WTC11 (cell line): ENCODE measurements at regions not wholly inside any gene's neighbourhood (a gene's known extent, or its start where the extent isn't known, plus 50 kb on each side); places are given as distances from the start of the nearest gene placed in this dataset.

Source experiments
- ATAC-seq: fragments of 200-7000 bp; cut with Tn5 transposase; 2 replicates; pipeline ENCODE4 v1.10.0; 2021; ENCODE audit warnings: mild to moderate bottlenecking, moderate library complexity
- CTCF ChIA-PET: fragments of 300-600 bp; sonication (Branson Sonifier 250); formaldehyde crosslinking; loops from one replicate; lab custom pipeline; 2021; ENCODE audit warnings: antibody characterized with exemption; lab: Charles Lee
- POLR2A ChIA-PET: fragments of 350-600 bp; sonication (Branson Sonifier 250); formaldehyde crosslinking; loops from one replicate; lab custom pipeline; 2021; ENCODE audit warnings: antibody characterized with exemption; lab: Charles Lee
- DNase-seq: peaks from one replicate; pipeline ENCODE4 v3.0.0; 2021; ENCODE audit warnings: low spot score
- H3K27ac Mint-ChIP-seq: 2 replicates; pipeline ENCODE4 v1.8.0; 2021; ENCODE audit warnings: mixed read lengths
- H3K27me3 Mint-ChIP-seq: 2 replicates; pipeline ENCODE4 v1.8.0; 2021; ENCODE audit warnings: low read depth, mild to moderate bottlenecking, moderate library complexity, mixed read lengths
- H3K36me3 Mint-ChIP-seq: 2 replicates; pipeline ENCODE4 v1.8.0; 2021; ENCODE audit warnings: mixed read lengths
- H3K4me1 Mint-ChIP-seq: 2 replicates; pipeline ENCODE4 v1.8.0; 2022; ENCODE audit warnings: mixed read lengths
- H3K4me3 Mint-ChIP-seq: 2 replicates; pipeline ENCODE4 v1.8.0; 2021; ENCODE audit warnings: mild to moderate bottlenecking, moderate library complexity, mixed read lengths
- H3K9me3 Mint-ChIP-seq: 2 replicates; pipeline ENCODE4 v1.8.0; 2021; ENCODE audit warnings: mixed read lengths
- ETV6 ChIP-seq: sonication (generic); formaldehyde crosslinking; IDR thresholded peaks from 2 replicates; pipeline ENCODE4 v1.8.1; 2022; ENCODE audit warnings: mild to moderate bottlenecking, missing genetic modification reagents
- FOXJ3 ChIP-seq: sonication (generic); formaldehyde crosslinking; IDR thresholded peaks from 2 replicates; pipeline ENCODE4 v1.9.0; 2021; ENCODE audit warnings: missing genetic modification reagents, mild to moderate bottlenecking, borderline replicate concordance
- FOXP1 ChIP-seq: sonication (generic); formaldehyde crosslinking; IDR thresholded peaks from 2 replicates; pipeline ENCODE4 v1.8.0; 2022; ENCODE audit warnings: missing genetic modification reagents, mild to moderate bottlenecking, moderate library complexity, borderline replicate concordance
- MXD4 ChIP-seq: fragments of 250-450 bp; sonication (Bioruptor Pico); IDR thresholded peaks from 2 replicates; pipeline ENCODE4 v1.8.0; 2021; ENCODE audit warnings: mild to moderate bottlenecking, moderate library complexity, borderline replicate concordance
- NR2C2 ChIP-seq: sonication (generic); formaldehyde crosslinking; IDR thresholded peaks from 2 replicates; pipeline ENCODE4 v1.8.0; 2022; ENCODE audit warnings: mild to moderate bottlenecking, missing genetic modification reagents
- ZNF232 ChIP-seq: sonication (generic); formaldehyde crosslinking; IDR thresholded peaks from 2 replicates; pipeline ENCODE4 v1.8.0; 2022; ENCODE audit warnings: mild to moderate bottlenecking, missing genetic modification reagents
- ZNF396 ChIP-seq: fragments of 250-450 bp; sonication (Bioruptor Pico); IDR thresholded peaks from 2 replicates; pipeline ENCODE4 v1.8.0; 2021; ENCODE audit warnings: mild to moderate bottlenecking, moderate library complexity, borderline replicate concordance
- TF ChIP-seq, protein P1 (sequence below): fragments of 200-600 bp; IDR thresholded peaks from 2 replicates; pipeline ENCODE4 v1.8.0; 2022; ENCODE audit warnings: antibody characterized with exemption
- TF ChIP-seq, protein P2 (sequence below): sonication (generic); formaldehyde crosslinking; IDR thresholded peaks from 2 replicates; pipeline ENCODE4 v1.8.1; 2023; ENCODE audit warnings: mild to moderate bottlenecking, missing genetic modification reagents
- TF ChIP-seq, protein P3 (sequence below): fragments of 250-450 bp; sonication (Bioruptor Pico); IDR thresholded peaks from 2 replicates; pipeline ENCODE4 v1.9.0; 2021; ENCODE audit warnings: mild to moderate bottlenecking
- TF ChIP-seq, protein P4 (sequence below): sonication (generic); formaldehyde crosslinking; conservative IDR thresholded peaks from 2 replicates; pipeline ENCODE4 v1.8.1; 2023; ENCODE audit warnings: mild to moderate bottlenecking, low read depth, missing genetic modification reagents, moderate library complexity
- TF ChIP-seq, protein P5 (sequence below): fragments of 250-450 bp; sonication (Bioruptor Pico); IDR thresholded peaks from 2 replicates; pipeline ENCODE4 v2.1.2; 2022; ENCODE audit warnings: mild to moderate bottlenecking, moderate library complexity
- TF ChIP-seq, protein P6 (sequence below): sonication (generic); formaldehyde crosslinking; IDR thresholded peaks from 2 replicates; pipeline ENCODE4 v1.8.1; 2023; ENCODE audit warnings: mild to moderate bottlenecking, missing genetic modification reagents, borderline replicate concordance
- TF ChIP-seq, protein P7 (sequence below): sonication (generic); formaldehyde crosslinking; IDR thresholded peaks from 2 replicates; pipeline ENCODE4 v1.8.0; 2022; ENCODE audit warnings: mild to moderate bottlenecking, missing genetic modification reagents
- TF ChIP-seq, protein P8 (sequence below): fragments of 250-450 bp; sonication (Bioruptor Pico); IDR thresholded peaks from 2 replicates; pipeline ENCODE4 v1.9.0; 2021; ENCODE audit warnings: moderate library complexity, mild to moderate bottlenecking, inconsistent platforms, borderline replicate concordance

DNA sequence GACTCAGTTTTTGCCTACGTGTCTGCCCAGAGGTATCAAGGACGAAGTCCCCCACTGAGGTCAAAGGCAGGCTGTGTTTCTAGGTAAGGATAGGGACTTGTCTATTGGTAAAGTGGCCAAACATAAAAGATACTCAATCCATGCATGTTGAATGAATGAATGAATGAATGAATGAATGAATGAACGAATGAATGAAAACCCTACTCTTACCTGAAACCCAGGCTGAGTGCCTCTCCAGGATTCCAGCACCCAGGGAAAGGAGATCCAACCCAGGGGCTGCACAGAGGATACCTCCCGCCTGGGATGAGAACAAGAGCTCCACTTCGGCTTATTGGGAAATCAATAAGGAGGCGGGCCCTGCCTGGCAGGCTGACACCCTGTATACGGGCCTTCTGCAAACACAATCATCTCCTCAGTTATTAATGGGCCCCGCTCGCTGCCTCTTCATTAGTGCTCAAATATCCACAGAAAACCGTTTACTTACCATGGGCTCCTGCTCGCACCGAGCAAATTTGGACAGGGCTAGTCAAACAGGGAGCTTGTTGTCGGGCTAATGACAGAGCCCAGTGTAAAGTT is 177.4 kb downstream of the BUD13 start:
- peaks cover 4% of the 10 kb centered on the region; the same call in 1 of the 2 replicates for H3K9me3 Mint-ChIP-seq
- H3K4me3 Mint-ChIP-seq = no peak overlapping the region
- no peaks in the 10 kb centered on the region for H3K36me3 Mint-ChIP-seq
- peaks cover 26% of the 10 kb centered on the region; the same call in 1 of the 2 replicates for H3K27me3 Mint-ChIP-seq
- TF ChIP-seq, protein P1, sequence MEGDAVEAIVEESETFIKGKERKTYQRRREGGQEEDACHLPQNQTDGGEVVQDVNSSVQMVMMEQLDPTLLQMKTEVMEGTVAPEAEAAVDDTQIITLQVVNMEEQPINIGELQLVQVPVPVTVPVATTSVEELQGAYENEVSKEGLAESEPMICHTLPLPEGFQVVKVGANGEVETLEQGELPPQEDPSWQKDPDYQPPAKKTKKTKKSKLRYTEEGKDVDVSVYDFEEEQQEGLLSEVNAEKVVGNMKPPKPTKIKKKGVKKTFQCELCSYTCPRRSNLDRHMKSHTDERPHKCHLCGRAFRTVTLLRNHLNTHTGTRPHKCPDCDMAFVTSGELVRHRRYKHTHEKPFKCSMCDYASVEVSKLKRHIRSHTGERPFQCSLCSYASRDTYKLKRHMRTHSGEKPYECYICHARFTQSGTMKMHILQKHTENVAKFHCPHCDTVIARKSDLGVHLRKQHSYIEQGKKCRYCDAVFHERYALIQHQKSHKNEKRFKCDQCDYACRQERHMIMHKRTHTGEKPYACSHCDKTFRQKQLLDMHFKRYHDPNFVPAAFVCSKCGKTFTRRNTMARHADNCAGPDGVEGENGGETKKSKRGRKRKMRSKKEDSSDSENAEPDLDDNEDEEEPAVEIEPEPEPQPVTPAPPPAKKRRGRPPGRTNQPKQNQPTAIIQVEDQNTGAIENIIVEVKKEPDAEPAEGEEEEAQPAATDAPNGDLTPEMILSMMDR = no peak
- TF ChIP-seq, protein P2, sequence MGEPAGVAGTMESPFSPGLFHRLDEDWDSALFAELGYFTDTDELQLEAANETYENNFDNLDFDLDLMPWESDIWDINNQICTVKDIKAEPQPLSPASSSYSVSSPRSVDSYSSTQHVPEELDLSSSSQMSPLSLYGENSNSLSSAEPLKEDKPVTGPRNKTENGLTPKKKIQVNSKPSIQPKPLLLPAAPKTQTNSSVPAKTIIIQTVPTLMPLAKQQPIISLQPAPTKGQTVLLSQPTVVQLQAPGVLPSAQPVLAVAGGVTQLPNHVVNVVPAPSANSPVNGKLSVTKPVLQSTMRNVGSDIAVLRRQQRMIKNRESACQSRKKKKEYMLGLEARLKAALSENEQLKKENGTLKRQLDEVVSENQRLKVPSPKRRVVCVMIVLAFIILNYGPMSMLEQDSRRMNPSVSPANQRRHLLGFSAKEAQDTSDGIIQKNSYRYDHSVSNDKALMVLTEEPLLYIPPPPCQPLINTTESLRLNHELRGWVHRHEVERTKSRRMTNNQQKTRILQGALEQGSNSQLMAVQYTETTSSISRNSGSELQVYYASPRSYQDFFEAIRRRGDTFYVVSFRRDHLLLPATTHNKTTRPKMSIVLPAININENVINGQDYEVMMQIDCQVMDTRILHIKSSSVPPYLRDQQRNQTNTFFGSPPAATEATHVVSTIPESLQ (CRISPR knock-in tag) = no peak
- TF ChIP-seq, protein P3, sequence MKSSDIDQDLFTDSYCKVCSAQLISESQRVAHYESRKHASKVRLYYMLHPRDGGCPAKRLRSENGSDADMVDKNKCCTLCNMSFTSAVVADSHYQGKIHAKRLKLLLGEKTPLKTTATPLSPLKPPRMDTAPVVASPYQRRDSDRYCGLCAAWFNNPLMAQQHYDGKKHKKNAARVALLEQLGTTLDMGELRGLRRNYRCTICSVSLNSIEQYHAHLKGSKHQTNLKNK (CRISPR knock-in tag) = no peak
- no peak for TF ChIP-seq MXD4 (CRISPR knock-in tag)
- TF ChIP-seq, protein P4, sequence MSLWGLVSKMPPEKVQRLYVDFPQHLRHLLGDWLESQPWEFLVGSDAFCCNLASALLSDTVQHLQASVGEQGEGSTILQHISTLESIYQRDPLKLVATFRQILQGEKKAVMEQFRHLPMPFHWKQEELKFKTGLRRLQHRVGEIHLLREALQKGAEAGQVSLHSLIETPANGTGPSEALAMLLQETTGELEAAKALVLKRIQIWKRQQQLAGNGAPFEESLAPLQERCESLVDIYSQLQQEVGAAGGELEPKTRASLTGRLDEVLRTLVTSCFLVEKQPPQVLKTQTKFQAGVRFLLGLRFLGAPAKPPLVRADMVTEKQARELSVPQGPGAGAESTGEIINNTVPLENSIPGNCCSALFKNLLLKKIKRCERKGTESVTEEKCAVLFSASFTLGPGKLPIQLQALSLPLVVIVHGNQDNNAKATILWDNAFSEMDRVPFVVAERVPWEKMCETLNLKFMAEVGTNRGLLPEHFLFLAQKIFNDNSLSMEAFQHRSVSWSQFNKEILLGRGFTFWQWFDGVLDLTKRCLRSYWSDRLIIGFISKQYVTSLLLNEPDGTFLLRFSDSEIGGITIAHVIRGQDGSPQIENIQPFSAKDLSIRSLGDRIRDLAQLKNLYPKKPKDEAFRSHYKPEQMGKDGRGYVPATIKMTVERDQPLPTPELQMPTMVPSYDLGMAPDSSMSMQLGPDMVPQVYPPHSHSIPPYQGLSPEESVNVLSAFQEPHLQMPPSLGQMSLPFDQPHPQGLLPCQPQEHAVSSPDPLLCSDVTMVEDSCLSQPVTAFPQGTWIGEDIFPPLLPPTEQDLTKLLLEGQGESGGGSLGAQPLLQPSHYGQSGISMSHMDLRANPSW = no peak
- TF ChIP-seq, protein P5, sequence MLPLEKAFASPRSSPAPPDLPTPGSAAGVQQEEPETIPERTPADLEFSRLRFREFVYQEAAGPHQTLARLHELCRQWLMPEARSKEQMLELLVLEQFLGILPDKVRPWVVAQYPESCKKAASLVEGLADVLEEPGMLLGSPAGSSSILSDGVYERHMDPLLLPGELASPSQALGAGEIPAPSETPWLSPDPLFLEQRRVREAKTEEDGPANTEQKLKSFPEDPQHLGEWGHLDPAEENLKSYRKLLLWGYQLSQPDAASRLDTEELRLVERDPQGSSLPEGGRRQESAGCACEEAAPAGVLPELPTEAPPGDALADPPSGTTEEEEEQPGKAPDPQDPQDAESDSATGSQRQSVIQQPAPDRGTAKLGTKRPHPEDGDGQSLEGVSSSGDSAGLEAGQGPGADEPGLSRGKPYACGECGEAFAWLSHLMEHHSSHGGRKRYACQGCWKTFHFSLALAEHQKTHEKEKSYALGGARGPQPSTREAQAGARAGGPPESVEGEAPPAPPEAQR (CRISPR knock-in tag) = no peak
- H3K4me1 Mint-ChIP-seq = peaks cover 7% of the 10 kb centered on the region
- no peak overlapping the region for H3K27ac Mint-ChIP-seq
- CTCF ChIA-PET = interaction anchor here (0.9 to 2.6 kb wide), 3 partner anchors 14 to 137 kb away, joined by 3 to 8 read pairs (median 3); no protein-coding TSS in a partner anchor
- DNase-seq = no peak
- no peak for ATAC-seq
- POLR2A ChIA-PET = no interaction called here

DNA sequence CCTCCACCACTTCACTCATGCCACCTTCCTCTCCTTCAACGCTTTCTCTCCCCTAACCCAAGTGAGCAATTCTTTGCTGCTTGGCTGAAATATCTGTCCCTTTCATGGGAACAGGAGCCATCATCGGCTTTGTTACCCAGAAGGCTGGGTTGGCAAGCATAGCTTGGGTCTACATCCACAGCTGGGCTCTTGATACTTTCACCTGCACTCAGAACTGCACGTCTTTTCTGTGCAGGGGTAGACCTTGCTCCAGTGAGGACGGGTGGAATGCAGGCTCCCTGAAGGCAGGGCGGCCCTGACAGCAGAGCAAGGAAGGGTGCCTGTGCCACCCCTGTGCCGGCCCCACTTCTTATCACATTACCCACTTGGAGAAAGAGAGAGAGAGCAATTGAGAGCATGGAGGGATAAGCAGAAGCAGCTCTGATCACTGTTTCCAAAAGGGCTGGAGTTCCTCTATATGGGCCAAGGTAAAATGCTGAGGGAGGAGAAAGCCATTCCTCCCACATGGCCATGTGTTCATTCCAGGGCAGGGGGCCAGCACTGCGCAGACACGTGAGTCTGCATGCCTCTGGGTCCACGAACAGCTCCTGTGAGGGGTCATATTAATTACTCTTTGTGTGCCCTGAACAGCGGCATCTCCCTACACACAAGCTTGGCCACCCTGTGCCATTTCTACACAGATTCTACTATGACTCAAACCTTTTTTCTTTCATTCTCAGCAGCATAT is 181.8 kb downstream of the BUD13 start:
- Mint-ChIP-seq H3K4me3 (no peak overlapping the region), H3K36me3 (no peaks in the 10 kb centered on the region), H3K27ac (no peak overlapping the region), H3K4me1 (peaks cover 13% of the 10 kb centered on the region), H3K27me3 (peaks cover 19% of the 10 kb centered on the region), H3K9me3 (peaks cover 4% of the 10 kb centered on the region; the same call in 1 of the 2 replicates)
- CTCF ChIA-PET = interaction anchor here (0.7 to 1.8 kb wide), 2 partner anchors 51 to 141 kb away, joined by 3 to 5 read pairs; no protein-coding TSS in a partner anchor
- no peak for ATAC-seq
- POLR2A ChIA-PET = no interaction called here
- DNase-seq = no peak
- no peak for TF ChIP-seq FOXP1 (CRISPR knock-in tag)
- TF ChIP-seq, protein P6, sequence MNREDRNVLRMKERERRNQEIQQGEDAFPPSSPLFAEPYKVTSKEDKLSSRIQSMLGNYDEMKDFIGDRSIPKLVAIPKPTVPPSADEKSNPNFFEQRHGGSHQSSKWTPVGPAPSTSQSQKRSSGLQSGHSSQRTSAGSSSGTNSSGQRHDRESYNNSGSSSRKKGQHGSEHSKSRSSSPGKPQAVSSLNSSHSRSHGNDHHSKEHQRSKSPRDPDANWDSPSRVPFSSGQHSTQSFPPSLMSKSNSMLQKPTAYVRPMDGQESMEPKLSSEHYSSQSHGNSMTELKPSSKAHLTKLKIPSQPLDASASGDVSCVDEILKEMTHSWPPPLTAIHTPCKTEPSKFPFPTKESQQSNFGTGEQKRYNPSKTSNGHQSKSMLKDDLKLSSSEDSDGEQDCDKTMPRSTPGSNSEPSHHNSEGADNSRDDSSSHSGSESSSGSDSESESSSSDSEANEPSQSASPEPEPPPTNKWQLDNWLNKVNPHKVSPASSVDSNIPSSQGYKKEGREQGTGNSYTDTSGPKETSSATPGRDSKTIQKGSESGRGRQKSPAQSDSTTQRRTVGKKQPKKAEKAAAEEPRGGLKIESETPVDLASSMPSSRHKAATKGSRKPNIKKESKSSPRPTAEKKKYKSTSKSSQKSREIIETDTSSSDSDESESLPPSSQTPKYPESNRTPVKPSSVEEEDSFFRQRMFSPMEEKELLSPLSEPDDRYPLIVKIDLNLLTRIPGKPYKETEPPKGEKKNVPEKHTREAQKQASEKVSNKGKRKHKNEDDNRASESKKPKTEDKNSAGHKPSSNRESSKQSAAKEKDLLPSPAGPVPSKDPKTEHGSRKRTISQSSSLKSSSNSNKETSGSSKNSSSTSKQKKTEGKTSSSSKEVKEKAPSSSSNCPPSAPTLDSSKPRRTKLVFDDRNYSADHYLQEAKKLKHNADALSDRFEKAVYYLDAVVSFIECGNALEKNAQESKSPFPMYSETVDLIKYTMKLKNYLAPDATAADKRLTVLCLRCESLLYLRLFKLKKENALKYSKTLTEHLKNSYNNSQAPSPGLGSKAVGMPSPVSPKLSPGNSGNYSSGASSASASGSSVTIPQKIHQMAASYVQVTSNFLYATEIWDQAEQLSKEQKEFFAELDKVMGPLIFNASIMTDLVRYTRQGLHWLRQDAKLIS (CRISPR knock-in tag) = no peak
- no peak for TF ChIP-seq NR2C2 (CRISPR knock-in tag)
- TF ChIP-seq ZNF232 = no peak
- no peak for TF ChIP-seq FOXJ3 (CRISPR knock-in tag)
- TF ChIP-seq ETV6 = no peak
- TF ChIP-seq, protein P7, sequence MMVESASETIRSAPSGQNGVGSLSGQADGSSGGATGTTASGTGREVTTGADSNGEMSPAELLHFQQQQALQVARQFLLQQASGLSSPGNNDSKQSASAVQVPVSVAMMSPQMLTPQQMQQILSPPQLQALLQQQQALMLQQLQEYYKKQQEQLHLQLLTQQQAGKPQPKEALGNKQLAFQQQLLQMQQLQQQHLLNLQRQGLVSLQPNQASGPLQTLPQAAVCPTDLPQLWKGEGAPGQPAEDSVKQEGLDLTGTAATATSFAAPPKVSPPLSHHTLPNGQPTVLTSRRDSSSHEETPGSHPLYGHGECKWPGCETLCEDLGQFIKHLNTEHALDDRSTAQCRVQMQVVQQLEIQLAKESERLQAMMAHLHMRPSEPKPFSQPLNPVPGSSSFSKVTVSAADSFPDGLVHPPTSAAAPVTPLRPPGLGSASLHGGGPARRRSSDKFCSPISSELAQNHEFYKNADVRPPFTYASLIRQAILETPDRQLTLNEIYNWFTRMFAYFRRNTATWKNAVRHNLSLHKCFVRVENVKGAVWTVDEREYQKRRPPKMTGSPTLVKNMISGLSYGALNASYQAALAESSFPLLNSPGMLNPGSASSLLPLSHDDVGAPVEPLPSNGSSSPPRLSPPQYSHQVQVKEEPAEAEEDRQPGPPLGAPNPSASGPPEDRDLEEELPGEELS (CRISPR knock-in tag) = no peak
- TF ChIP-seq, protein P8, sequence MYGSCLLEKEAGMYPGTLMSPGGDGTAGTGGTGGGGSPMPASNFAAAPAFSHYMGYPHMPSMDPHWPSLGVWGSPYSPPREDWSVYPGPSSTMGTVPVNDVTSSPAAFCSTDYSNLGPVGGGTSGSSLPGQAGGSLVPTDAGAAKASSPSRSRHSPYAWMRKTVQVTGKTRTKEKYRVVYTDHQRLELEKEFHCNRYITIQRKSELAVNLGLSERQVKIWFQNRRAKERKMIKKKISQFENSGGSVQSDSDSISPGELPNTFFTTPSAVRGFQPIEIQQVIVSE (CRISPR knock-in tag) = no peak
- TF ChIP-seq ZNF396 (CRISPR knock-in tag) = no peak
